Activated CD8-positive, alpha-beta T cell treated with anti-CD3 and anti-CD28 coated beads, Interleukin-2, amount 10 ng/mL, durations not matched to agents 7 days and 5 days (primary cell): ENCODE measurements at regions not wholly inside any gene's neighbourhood (a gene's known extent, or its start where the extent isn't known, plus 50 kb on each side); places are given as distances from the start of the nearest gene placed in this dataset.

Experiments used
- ATAC-seq: fragments of 150-1000 bp; cut with Tn5 transposase; one replicate; pipeline ENCODE4 v1.10.0; 2021; ENCODE audit warnings: moderate library complexity
- CTCF ChIA-PET: fragments of 350-600 bp; sonication (Branson Sonifier 250); formaldehyde crosslinking; loops from one replicate; lab custom pipeline; 2021; ENCODE audit warnings: antibody characterized with exemption; lab: Charles Lee
- POLR2A ChIA-PET: fragments of 350-600 bp; sonication (Branson Sonifier 250); formaldehyde crosslinking; loops from one replicate; lab custom pipeline; 2021; ENCODE audit warnings: antibody characterized with exemption; lab: Charles Lee
- DNase-seq: peaks from one replicate; pipeline ENCODE4 v3.0.0-alpha.2; 2020
- H3K27ac Mint-ChIP-seq: one replicate; pipeline ENCODE4 v1.8.0; 2021; ENCODE audit warnings: mild to moderate bottlenecking, mixed read lengths
- H3K27me3 Mint-ChIP-seq: one replicate; pipeline ENCODE4 v1.8.0; 2021; ENCODE audit warnings: low read depth, mixed read lengths
- H3K36me3 Mint-ChIP-seq: one replicate; pipeline ENCODE4 v1.8.0; 2021; ENCODE audit warnings: low read depth, mixed read lengths
- H3K4me1 Mint-ChIP-seq: one replicate; pipeline ENCODE4 v1.8.0; 2021; ENCODE audit warnings: low read depth, mixed read lengths
- H3K4me3 Mint-ChIP-seq: one replicate; pipeline ENCODE4 v1.8.0; 2021; ENCODE audit warnings: mild to moderate bottlenecking, mixed read lengths
- H3K9me3 Mint-ChIP-seq: one replicate; pipeline ENCODE4 v1.8.0; 2022; ENCODE audit warnings: mixed read lengths; ENCODE audit not compliant: insufficient read depth

- ChIA-PET POLR2A (no interaction called here), CTCF (no interaction called here)
- DNase-seq (no peak), ATAC-seq (no peak)
- Mint-ChIP-seq H3K27ac (no peak overlapping the region), H3K9me3 (no peaks in the 10 kb centered on the region), H3K4me1 (no peaks in the 10 kb centered on the region), H3K27me3 (peaks cover 2% of the 10 kb centered on the region), H3K4me3 (no peak overlapping the region), H3K36me3 (no peaks in the 10 kb centered on the region)
These were observed 199.3 kb upstream of the CD180 start for GRCh38 chr5:67395790-67396418.

- DNase-seq: no peak
- Mint-ChIP-seq H3K4me1 (no peaks in the 10 kb centered on the region), H3K27me3 (peaks cover 2% of the 10 kb centered on the region), H3K27ac (no peak overlapping the region), H3K36me3 (no peaks in the 10 kb centered on the region), H3K9me3 (no peaks in the 10 kb centered on the region), H3K4me3 (no peak overlapping the region)
- ATAC-seq: no peak
- ChIA-PET POLR2A (no interaction called here), CTCF (no interaction called here)
These were observed 196.6 kb upstream of the CD180 start for GRCh38 chr5:67393211-67393610.

GRCh38 chr5:67390935-67391334, 194.3 kb upstream of the CD180 start:
- Mint-ChIP-seq H3K4me3 (no peak overlapping the region), H3K27me3 (no peaks in the 10 kb centered on the region), H3K4me1 (no peaks in the 10 kb centered on the region), H3K36me3 (no peaks in the 10 kb centered on the region), H3K9me3 (no peaks in the 10 kb centered on the region), H3K27ac (no peak overlapping the region)
- POLR2A ChIA-PET: no interaction called here
- ATAC-seq: no peak
- no peak for DNase-seq
- CTCF ChIA-PET: no interaction called here

GRCh38 chr5:67383451-67383850, 186.9 kb upstream of the CD180 start:
- CTCF ChIA-PET: no interaction called here
- H3K4me3 Mint-ChIP-seq: no peak overlapping the region
- H3K27ac Mint-ChIP-seq: no peak overlapping the region
- ATAC-seq: no peak
- H3K9me3 Mint-ChIP-seq: no peaks in the 10 kb centered on the region
- H3K4me1 Mint-ChIP-seq: no peaks in the 10 kb centered on the region
- H3K36me3 Mint-ChIP-seq: no peaks in the 10 kb centered on the region
- POLR2A ChIA-PET: no interaction called here
- peaks cover 8% of the 10 kb centered on the region for H3K27me3 Mint-ChIP-seq
- no peak for DNase-seq

- H3K9me3 Mint-ChIP-seq: no peaks in the 10 kb centered on the region
- peaks cover 8% of the 10 kb centered on the region for H3K27me3 Mint-ChIP-seq
- no peaks in the 10 kb centered on the region for H3K36me3 Mint-ChIP-seq
- POLR2A ChIA-PET: no interaction called here
- H3K27ac Mint-ChIP-seq: no peak overlapping the region
- ATAC-seq: no peak
- CTCF ChIA-PET: no interaction called here
- DNase-seq: no peak
- H3K4me1 Mint-ChIP-seq: no peaks in the 10 kb centered on the region
- H3K4me3 Mint-ChIP-seq: no peak overlapping the region
These were observed 184.8 kb upstream of the CD180 start for GRCh38 chr5:67381236-67381880.

- POLR2A ChIA-PET: no interaction called here
- Mint-ChIP-seq H3K36me3 (no peaks in the 10 kb centered on the region), H3K4me3 (no peak overlapping the region), H3K9me3 (no peaks in the 10 kb centered on the region), H3K4me1 (no peaks in the 10 kb centered on the region), H3K27ac (no peak overlapping the region), H3K27me3 (peaks cover 8% of the 10 kb centered on the region)
- no peak for ATAC-seq
- DNase-seq: no peak
- CTCF ChIA-PET: no interaction called here
These were observed 183.8 kb upstream of the CD180 start for GRCh38 chr5:67380431-67380830.

GRCh38 chr5:67379753-67380152, 183.2 kb upstream of the CD180 start:
- ChIA-PET POLR2A (no interaction called here), CTCF (no interaction called here)
- no peaks in the 10 kb centered on the region for H3K36me3 Mint-ChIP-seq
- DNase-seq: no peak
- H3K27me3 Mint-ChIP-seq: peaks cover 8% of the 10 kb centered on the region
- no peak overlapping the region for H3K27ac Mint-ChIP-seq
- no peak for ATAC-seq
- no peaks in the 10 kb centered on the region for H3K9me3 Mint-ChIP-seq
- H3K4me3 Mint-ChIP-seq: no peak overlapping the region
- H3K4me1 Mint-ChIP-seq: no peaks in the 10 kb centered on the region

GRCh38 chr5:67378256-67378655, 181.7 kb upstream of the CD180 start:
- CTCF ChIA-PET: no interaction called here
- Mint-ChIP-seq H3K27me3 (peaks cover 6% of the 10 kb centered on the region), H3K27ac (no peak overlapping the region), H3K36me3 (no peaks in the 10 kb centered on the region), H3K4me1 (no peaks in the 10 kb centered on the region), H3K4me3 (no peak overlapping the region), H3K9me3 (no peaks in the 10 kb centered on the region)
- POLR2A ChIA-PET: no interaction called here
- DNase-seq: no peak
- ATAC-seq: no peak

- Mint-ChIP-seq H3K27me3 (peaks cover 3% of the 10 kb centered on the region), H3K9me3 (no peaks in the 10 kb centered on the region), H3K36me3 (no peaks in the 10 kb centered on the region), H3K27ac (no peak overlapping the region), H3K4me3 (no peak overlapping the region), H3K4me1 (no peaks in the 10 kb centered on the region)
- DNase-seq: no peak
- no peak for ATAC-seq
- CTCF ChIA-PET: no interaction called here
- POLR2A ChIA-PET: no interaction called here
These were observed 181.0 kb upstream of the CD180 start for GRCh38 chr5:67377631-67378030.

- no peak overlapping the region for H3K27ac Mint-ChIP-seq
- POLR2A ChIA-PET: no interaction called here
- H3K36me3 Mint-ChIP-seq: no peaks in the 10 kb centered on the region
- no peaks in the 10 kb centered on the region for H3K27me3 Mint-ChIP-seq
- DNase-seq: no peak
- H3K4me1 Mint-ChIP-seq: no peaks in the 10 kb centered on the region
- ATAC-seq: no peak
- CTCF ChIA-PET: interaction anchor here (0.8 kb wide), 1 partner anchor 11 kb away, joined by 3 read pairs; no protein-coding TSS in a partner anchor
- H3K4me3 Mint-ChIP-seq: no peak overlapping the region
- no peaks in the 10 kb centered on the region for H3K9me3 Mint-ChIP-seq
These were observed 179.0 kb upstream of the CD180 start for GRCh38 chr5:67375606-67376005.

- no peaks in the 10 kb centered on the region for H3K9me3 Mint-ChIP-seq
- ATAC-seq (no peak), DNase-seq (no peak)
- H3K27ac Mint-ChIP-seq: no peak overlapping the region
- H3K36me3 Mint-ChIP-seq: no peaks in the 10 kb centered on the region
- no peak overlapping the region for H3K4me3 Mint-ChIP-seq
- CTCF ChIA-PET: no interaction called here
- POLR2A ChIA-PET: no interaction called here
- H3K4me1 Mint-ChIP-seq: no peaks in the 10 kb centered on the region
- H3K27me3 Mint-ChIP-seq: peaks cover 2% of the 10 kb centered on the region
These were observed 177.8 kb upstream of the CD180 start for GRCh38 chr5:67374378-67374777.

- no peaks in the 10 kb centered on the region for H3K9me3 Mint-ChIP-seq
- no peak overlapping the region for H3K4me3 Mint-ChIP-seq
- DNase-seq: no peak
- no peaks in the 10 kb centered on the region for H3K36me3 Mint-ChIP-seq
- ChIA-PET CTCF (no interaction called here), POLR2A (no interaction called here)
- H3K27me3 Mint-ChIP-seq: peaks cover 4% of the 10 kb centered on the region
- ATAC-seq: no peak
- H3K27ac Mint-ChIP-seq: no peak overlapping the region
- H3K4me1 Mint-ChIP-seq: no peaks in the 10 kb centered on the region
These were observed 176.9 kb upstream of the CD180 start for GRCh38 chr5:67373518-67373917.

GRCh38 chr5:67372887-67373286, 176.3 kb upstream of the CD180 start:
- no peak overlapping the region for H3K27ac Mint-ChIP-seq
- POLR2A ChIA-PET: no interaction called here
- H3K4me1 Mint-ChIP-seq: no peaks in the 10 kb centered on the region
- H3K36me3 Mint-ChIP-seq: no peaks in the 10 kb centered on the region
- H3K27me3 Mint-ChIP-seq: peaks cover 8% of the 10 kb centered on the region
- no peak overlapping the region for H3K4me3 Mint-ChIP-seq
- no peaks in the 10 kb centered on the region for H3K9me3 Mint-ChIP-seq
- DNase-seq: no peak
- no peak for ATAC-seq
- CTCF ChIA-PET: no interaction called here
